ENCODE measurements at regions not wholly inside any gene's neighbourhood (a gene's known extent, or its start where the extent isn't known, plus 50 kb on each side); places are given as distances from the start of the nearest gene placed in this dataset.

DNA sequence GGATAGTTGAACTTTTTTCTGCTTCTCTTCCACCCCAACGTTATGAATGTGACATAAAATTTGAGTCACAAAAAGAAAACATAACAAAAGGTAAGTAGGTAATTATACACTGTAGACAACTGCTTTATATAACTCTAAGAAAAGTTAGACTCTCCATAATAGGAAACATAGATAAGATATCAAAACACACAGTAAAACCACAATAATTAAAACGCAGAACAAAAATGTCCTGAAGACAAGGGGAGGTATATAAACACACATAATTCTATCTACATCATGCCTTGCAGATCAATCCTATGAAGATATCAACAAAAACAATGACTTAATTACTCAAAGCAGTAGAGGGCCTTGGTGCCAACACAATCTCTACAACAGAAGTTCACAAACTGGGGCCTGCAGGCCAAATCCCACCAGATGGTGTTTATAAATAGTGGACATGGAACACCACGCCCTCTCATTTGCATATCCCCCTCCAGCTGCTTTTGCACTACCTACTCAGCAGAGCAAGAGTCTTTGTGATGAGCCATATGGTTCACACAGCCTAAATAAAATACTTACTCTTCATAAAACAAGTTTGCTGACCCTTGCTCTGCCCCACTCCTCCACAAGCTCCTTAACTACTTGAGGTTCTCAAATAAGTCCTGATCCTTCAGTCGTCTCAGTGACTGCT, 254.7 kb downstream of the KLF12 start:
- DNase-seq = no peak

DNA sequence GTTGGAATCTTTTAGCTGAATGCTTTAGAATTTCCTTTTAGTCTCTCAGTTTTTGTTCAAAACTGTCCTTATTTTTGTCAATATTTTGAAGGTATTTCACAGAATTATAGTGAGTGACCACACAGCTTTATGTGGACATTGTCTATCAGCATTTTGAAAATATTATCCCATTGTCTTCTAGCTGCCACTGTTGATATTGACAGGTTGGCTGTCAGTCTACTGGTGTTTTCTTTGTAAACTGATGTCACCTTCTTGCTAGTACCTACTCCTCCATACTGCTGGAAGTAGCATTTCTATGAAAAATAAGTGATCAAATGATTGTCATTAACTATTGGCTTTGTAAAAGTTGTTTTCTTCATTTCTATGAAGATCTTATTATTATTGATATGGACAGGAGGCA, 256.8 kb downstream of the KLF12 start:
- DNase-seq = no peak

DNA sequence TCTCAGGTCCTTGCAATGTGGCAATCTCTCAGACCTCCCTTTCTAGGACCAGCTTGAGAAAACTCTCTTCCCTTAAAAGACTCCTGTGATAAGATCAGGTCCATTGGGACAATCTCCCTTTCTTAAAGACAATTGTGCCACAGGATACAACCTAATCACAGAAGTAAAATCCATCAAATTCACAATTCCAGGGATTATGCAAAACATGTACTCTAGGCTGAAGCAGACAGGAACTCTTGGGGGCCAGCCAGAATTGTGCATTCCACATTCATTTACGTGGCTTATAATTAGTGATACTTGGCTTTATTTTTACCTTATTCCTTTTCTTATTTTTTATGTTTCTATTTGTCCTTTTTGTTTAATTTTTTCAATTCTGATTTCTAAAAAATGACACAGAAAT, 257.9 kb downstream of the KLF12 start:
- no peak for DNase-seq

DNA sequence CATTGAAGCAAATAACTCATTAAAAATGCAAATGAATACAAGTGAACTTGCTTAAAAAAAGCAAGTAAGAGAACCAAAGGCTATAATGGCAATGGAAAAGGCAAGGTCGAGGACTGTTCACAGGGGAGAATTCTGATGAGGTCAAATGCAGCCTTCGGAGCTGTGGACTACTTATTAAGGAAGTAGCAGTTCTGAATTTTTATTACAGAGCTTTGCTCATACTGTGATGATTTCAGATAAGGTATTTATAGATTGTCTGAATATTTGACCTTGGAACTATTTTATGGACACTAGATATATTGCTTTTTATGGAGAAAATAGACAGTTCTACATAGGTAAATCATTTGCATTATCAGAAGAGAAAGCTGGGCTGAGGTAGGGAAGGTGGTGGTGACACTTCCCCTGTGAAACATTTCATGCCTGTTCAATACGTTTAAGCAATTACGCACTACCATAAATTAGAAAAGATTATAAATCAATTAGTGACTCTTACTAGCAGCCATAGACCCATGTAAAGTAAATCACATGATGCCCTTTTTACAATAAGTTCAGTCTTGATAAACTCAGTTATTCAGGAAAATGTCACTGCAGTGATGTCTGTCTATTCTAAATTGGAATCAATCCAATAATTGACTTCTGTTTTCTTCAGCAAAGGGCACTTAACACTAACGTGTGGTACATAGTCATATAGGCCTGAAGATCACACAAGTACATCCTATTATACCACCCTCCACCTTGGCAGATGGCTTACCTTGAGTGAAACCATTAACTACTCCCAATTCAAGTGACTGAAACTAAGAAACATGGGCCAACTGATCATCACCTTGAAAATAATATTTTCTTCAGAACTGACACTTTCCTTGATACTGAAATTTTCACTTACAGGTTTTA, 260.0 kb downstream of the KLF12 start:
- DNase-seq = peak; percentile 2

DNA sequence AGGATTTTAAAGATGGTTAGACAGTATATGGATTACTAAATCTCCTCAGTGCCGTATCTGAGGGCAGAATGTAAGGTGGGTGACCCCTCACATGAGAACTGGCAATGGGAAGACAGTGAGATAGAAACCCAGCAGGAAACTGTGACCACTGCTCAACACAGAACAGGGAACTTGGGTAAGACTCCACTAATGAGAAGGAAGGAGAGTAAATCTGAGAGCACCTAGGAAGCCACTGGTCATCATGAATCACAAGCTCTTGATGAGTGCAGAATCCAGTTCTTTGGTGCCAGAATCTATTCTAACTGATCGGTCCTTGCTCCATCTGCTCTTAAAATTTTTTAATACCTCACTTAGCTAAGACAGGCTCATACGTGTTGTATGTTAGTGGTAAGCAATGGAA, 261.8 kb downstream of the KLF12 start:
- DNase-seq = no peak

DNA sequence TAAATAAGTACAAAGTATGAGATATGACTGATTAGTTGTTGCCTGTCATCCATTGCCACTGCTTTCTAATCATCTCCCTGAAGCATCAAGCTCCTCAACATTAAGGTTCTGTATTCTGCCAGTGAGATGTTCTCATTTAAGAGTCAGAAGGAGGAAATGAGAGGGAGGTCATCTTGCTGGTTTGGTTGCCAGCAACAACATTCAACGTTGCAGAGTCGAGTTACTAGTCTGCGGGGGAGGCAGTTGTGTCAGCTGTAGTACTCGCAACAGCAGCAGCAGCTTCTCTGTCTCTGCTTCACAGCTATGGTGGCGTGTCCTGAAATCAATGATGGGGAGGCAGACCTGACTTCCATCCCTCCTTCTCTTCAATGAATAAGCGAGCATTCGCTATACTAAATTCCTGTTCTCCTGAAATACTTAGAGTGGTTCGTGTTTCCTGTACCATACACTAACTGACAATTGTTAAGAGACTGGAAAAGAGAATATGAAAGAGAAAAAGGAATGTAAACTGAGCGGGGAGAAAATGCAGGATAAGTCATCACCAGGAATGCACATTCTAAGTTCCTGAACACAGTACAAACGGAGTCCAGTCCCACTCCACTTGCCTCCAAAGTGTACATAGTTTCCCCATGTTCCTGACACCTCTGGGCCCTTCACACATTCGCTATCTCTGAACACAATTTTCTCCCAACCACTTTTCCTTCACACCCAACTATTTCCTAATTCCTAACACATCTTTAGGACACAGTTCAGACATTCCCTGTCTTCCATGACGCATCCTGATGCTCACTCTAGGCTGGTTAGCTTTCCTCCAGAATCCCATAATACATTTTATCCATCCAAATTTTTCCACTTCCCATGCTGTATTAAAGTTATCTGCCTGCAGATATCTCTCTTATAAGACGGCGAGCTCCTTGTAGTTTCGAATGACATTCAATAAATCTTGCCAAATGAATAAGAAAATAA, 263.0 kb downstream of the KLF12 start:
- DNase-seq = no peak

DNA sequence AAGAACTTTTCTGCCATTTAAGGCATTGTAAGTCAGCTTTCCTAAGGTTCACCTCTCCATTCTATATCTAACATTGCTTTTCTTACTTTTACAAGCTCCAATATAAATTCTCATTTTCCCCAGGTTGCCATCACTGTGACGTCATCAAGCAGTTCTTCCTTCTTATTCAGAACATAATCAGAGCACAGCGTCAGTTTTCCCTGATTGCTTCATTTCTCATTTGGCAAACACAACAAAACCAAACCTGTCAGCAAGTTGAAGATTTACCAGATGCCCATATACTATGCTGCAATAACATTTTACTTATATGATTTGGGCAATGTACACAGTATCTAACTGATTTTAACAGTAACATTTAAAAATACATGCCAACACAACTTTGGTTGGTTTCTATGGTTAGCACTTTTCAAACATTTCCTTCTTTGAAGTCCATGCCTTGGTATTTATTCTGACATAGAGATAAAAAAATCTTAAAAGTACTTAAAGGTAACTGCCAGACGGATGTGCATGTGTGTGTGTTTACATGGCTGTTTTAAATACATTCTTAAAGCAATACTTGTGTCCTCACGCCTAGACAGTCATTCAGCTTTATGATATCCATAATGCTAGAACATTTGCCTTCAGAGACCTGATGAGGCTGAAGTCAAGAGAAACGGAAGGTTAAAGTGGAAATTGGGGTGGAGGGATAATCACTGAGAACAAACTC, 264.0 kb downstream of the KLF12 start:
- DNase-seq = no peak

DNA sequence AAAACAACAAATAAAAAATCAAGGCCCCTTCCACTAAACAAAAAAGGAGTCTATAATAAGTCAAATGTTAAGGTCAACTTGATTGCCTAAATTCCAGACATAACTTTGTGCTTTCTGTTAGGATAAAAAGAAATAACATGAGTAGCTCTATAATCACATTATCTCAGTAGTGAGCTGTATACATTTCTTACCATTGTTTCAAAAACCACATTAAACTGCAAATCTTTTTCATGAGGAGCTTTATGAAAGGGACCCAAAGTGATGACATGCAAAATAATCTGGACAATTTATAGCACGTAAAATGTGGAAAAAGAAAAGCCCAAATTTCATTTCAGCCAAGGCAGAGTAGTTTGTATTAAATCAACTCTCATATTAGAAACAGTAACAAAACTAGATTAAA, 269.2 kb downstream of the KLF12 start:
- DNase-seq = no peak

DNA sequence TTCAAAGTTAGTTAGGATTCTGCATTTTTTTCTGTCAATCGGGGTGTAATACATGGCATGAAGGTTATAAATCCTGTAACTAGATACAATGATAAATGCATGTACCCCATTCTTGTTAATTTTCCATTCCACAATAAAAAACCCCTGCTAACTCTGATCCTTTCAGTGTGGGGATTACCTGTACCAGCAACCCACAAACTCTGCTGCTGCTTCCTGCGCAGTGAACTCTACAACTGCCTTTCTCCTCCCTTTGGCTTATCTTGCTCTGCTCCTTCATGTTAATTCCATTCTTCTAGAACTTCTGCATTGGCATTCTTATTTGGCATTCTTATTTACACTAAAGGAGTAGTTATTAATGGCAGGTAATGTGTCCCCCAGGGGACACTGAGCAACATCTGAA, 273.1 kb downstream of the KLF12 start:
- no peak for DNase-seq

DNA sequence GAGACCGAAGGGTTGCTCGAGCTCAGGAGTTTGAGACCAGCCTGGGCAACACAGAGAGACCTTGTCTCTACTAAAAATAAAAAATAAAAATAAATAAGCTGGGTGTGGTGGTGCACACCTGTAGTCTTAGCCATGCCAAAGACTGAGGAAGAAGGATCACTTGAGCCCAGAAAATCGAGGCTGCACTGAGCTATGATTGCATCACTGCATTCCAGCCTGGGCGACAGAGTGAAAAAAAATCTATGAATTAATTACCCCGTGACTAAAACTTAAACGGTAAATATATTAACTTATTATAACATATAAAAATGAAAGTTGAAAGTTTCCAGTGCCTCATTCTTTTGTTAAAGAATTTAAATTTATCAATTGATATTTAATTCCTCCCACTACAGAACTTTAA, 273.7 kb downstream of the KLF12 start:
- DNase-seq = no peak

DNA sequence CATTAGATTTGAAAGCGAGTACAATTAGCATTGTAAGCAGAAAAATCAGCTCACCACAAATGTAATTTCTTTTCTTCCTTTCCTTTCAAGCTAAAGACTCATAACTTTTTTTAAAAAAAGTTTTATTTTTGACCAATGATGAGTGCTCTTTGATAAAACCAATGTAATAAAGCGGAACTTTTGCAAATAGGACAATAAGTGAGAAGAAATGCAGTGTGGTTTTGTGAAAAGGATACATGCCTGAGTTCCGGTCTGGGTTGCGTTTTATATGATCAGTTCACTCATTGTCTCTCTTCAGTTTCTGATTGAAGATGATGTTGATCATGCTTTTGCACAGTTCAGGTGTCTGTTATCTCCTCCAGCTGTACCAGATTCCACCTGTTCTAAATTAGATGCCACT, 274.4 kb downstream of the KLF12 start:
- DNase-seq = no peak

DNA sequence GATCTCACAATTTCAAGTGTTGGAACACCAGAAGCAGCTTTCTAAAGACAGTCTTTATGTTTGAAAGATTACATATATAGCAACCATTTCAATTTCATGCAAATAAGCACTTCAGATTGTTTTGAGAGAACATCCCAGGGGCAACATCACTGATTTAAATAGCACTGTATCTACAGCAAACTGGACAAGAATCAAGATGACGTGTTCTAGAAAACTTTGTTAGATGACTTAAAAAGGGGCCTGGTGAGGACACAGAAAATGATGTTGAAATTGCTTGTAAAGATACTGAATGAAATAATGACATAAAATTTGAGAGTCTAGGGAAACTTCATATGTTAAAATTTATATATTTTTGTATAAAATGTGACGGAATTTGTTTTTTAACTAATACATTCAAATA, 277.1 kb downstream of the KLF12 start:
- DNase-seq = no peak

DNA sequence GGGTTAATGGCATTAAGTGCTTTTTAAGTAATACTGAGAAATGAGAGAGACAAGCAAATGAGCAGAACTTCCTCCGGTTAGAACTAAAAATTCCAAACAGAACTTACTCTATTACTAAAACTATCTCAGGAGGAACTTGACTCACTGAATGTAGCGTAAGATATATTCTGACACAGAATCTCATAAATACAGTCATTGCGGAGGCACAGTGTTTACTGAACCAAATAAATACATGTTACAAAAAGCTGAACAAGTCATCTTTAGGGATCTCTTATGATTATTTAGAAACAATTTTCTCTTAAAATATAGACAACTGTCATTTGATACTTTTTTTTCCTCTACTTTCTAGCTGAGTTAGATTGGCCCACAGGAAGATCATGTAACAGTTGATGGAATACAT, 283.1 kb downstream of the KLF12 start:
- DNase-seq = no peak

DNA sequence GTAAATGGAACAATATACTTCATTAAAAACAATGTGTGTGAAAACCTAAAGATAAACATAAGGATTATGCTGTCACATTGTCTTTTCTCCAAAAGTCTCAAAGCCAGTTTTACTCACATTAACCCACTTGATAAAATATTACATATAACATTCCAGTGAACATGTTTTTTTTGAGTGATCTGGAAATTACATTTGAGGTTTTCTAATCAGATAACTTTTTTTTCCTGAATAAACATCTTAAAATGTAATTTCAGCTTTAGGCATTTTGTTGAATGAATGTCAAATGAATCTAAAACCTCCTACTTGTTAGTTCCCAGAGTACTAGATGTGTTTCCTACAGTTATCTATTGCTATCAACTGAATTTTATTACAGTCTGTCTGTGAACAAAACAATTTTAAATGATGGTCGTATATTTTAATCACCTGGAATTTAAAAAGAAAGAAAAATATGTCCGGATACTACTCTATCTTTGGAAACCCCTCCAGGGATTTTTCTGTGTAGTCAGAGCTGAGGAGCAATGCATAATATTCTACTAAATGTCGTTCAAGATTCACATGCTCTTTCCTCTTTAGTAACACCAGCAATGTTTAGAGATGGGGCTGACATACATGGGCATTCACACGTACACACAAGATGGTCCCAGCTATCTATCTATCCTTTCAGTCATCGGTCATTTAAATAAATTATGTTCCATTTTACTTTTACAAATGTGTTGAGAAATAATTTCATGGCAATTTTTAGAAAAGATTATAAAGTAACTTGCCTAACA, 283.9 kb downstream of the KLF12 start:
- no peak for DNase-seq

DNA sequence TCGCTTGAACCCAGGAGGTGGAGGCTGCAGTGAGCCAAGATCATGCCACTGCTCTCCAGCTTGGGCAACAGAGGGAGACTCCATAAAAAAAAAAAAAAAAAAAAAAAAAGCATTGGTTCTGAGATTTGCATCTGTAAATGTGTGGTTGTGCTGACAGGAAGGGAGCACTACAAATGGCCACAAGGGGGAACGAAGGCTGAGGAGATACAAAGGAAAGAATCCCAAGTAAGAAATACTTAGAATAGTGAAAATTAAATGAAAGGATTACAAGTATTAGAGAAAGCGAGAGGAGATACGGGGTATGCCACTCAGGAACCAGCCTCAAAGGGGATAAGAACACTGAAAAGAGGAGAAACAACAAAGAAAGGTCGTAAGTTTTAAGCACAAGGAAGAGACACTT, 284.9 kb downstream of the KLF12 start:
- DNase-seq = peak; percentile 11

DNA sequence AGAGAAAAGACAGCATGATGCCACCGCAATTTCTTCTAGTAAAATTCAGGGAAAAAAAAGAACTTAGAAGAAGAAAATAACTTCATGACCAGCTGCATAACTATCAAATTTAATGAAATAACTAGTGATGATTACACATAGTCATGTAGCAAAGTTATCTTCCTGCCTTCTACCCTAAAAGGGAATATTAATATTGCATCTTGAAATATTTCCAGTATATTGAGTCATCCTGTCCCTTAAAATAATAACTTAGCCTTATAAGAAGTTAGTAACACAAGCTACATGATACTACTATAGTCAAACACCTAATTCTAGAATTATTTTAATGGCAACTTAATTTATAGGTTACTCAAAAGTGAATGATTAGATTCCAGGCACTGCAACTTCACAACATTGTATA, 289.2 kb downstream of the KLF12 start:
- DNase-seq = no peak

DNA sequence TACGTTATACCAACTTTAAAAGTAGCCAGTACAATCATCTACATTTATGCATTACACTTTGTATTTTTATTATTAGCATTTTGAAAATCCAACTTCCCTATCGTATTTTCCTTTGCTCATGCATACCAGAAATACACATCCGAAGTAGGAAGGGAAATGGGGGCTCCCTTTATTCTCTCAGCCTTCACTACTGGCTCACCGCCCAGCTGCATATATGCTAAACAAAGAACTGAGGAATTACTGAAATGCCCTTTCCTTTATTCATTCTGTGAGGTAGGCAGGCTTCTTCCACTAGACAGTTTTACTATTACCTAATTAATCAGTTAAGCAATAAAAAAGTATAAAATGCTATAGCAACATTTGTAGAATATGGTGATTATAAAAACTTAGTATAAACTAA, 291.6 kb downstream of the KLF12 start:
- DNase-seq = no peak

DNA sequence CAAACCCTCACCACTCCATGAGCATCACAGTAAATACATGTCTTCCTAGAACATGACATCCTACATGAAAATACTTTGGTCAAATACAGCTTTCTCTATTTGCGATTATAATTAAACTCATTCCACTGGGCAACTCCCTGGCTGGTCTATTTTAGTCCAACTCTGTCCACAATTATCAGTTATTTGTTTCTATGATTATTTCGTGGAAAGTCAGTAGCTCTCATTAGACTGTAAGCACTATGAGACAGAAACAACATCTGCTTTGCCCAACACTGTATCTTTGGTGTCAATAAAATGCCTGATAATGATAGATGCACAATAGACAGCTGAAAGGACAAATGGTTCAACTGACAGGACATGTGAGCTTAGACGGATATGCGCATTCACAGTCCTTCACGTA, 292.0 kb downstream of the KLF12 start:
- no peak for DNase-seq

DNA sequence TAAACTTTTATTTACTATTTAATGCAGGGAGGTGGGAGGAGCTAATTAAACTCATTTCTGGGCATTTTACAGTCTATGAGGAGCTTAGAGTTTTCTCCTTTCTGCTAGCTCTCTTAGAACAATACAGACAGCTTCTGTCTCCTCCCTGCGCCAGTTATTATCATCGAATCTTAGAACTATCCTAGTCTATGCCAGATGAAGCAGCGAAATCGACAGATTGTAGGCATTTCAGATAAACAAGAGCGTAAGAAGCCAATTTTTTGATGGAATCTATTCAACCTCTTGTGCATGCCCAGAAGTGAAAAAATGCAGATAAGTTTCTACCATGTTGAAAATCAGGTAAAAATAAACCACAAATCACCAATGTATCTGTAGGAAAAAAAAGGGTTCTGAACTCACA, 297.1 kb downstream of the KLF12 start:
- DNase-seq = no peak

DNA sequence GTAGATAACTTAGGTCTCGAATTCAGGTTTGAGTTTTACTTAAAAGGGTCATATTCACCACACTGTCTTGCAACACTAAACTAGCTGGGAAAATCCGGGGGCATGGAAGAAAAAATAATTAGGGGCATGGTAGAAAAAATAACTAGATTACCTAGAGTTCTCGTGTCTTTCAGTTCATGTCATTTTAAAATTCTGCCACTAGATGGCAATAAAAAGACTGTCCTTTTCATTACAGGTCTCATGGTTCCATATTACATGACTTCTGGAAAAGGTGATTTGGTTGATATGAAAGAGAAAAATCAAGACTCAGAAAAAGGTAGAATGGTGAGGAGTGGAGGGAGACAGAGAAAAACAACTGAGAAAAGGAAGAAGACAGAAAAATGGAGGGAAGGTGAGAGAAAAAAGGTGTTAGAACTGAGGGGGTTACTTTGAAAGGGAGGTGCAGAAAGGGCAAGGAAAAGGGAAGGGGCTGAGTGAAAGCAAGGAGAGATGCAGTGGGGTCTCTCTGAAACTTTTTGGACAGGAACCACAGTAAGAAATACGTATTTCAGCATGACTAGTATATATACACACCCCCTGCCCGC, 299.0 kb downstream of the KLF12 start:
- peak; percentile 72 for DNase-seq

DNA sequence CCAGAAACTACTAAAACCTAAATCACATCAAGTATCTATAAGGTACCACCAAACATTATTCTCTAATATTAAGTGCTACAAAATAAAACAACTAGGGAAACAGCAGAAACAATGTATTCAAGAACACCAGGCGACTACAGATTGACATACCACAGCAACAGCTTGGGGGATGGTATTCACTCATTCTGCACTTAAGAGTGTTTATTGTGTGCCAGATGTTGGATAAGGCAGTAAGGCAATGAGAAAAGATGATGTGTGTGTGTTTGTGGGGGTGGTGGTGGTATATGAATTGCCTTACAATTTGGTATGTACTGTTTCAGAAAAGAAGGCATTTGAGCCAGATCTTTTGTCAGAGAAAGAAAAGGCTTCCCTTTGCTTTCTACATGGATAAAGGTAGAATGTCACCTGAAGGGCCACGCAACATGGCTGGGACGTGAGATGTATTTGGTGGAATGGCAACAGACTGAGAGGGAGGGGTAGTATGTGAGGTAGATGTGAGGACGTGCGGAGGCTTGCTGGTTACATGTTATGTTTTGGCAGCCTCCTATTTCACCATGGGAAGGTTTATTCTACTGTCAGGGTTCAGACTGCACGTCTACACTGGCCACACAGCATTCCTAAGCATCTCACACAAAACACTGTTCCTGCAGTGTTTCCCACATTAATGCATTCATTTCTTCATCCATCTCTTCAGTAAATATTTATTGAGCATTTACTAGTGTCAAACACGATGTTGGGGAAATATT, 300.7 kb downstream of the KLF12 start:
- DNase-seq = no peak
